Stimulated activated naive CD8-positive, alpha-beta T cell treated with anti-CD3 and anti-CD28 coated beads, Interleukin-15, Interleukin-2, amounts not matched to agents 100 ng/mL and 50 ng/mL, for 24 hours (primary cell): ENCODE measurements at regions not wholly inside any gene's neighbourhood (a gene's known extent, or its start where the extent isn't known, plus 50 kb on each side); places are given as distances from the start of the nearest gene placed in this dataset.

Experiments used
- H3K27ac Mint-ChIP-seq: one replicate; pipeline ENCODE4 v1.8.0; 2021; ENCODE audit warnings: mild to moderate bottlenecking, mixed read lengths
- H3K27me3 Mint-ChIP-seq: one replicate; pipeline ENCODE4 v1.8.0; 2021; ENCODE audit warnings: mixed read lengths
- H3K36me3 Mint-ChIP-seq: one replicate; pipeline ENCODE4 v1.8.0; 2021; ENCODE audit warnings: low read depth, mixed read lengths
- H3K4me1 Mint-ChIP-seq: one replicate; pipeline ENCODE4 v1.8.0; 2021; ENCODE audit warnings: low read depth, mixed read lengths
- H3K4me3 Mint-ChIP-seq: one replicate; pipeline ENCODE4 v1.8.0; 2021; ENCODE audit warnings: mild to moderate bottlenecking, mixed read lengths
- H3K9me3 Mint-ChIP-seq: one replicate; pipeline ENCODE4 v1.8.0; 2021; ENCODE audit warnings: mixed read lengths

GRCh38 chr11:45027312-45027711, 76.6 kb upstream of the TP53I11 start:
- Mint-ChIP-seq H3K4me1 (peaks cover 23% of the 10 kb centered on the region), H3K36me3 (no peaks in the 10 kb centered on the region), H3K4me3 (no peak overlapping the region), H3K27ac (no peak overlapping the region), H3K9me3 (no peaks in the 10 kb centered on the region), H3K27me3 (no peaks in the 10 kb centered on the region)

- H3K36me3 Mint-ChIP-seq = no peaks in the 10 kb centered on the region
- no peaks in the 10 kb centered on the region for H3K9me3 Mint-ChIP-seq
- no peak overlapping the region for H3K4me3 Mint-ChIP-seq
- H3K27ac Mint-ChIP-seq = no peak overlapping the region
- no peaks in the 10 kb centered on the region for H3K27me3 Mint-ChIP-seq
- H3K4me1 Mint-ChIP-seq = peaks cover 26% of the 10 kb centered on the region
Measured at GRCh38 chr11:45028911-45029682, 78.4 kb upstream of the TP53I11 start.

GRCh38 chr11:45030778-45031177, 80.1 kb upstream of the TP53I11 start:
- H3K36me3 Mint-ChIP-seq = no peaks in the 10 kb centered on the region
- no peak overlapping the region for H3K4me3 Mint-ChIP-seq
- H3K27me3 Mint-ChIP-seq = no peaks in the 10 kb centered on the region
- peaks cover 20% of the 10 kb centered on the region for H3K4me1 Mint-ChIP-seq
- no peak overlapping the region for H3K27ac Mint-ChIP-seq
- H3K9me3 Mint-ChIP-seq = no peaks in the 10 kb centered on the region

GRCh38 chr11:45031912-45032519, 81.3 kb upstream of the TP53I11 start:
- Mint-ChIP-seq H3K4me3 (no peak overlapping the region), H3K27ac (no peak overlapping the region), H3K4me1 (peaks cover 15% of the 10 kb centered on the region), H3K36me3 (no peaks in the 10 kb centered on the region), H3K27me3 (no peaks in the 10 kb centered on the region), H3K9me3 (no peaks in the 10 kb centered on the region)

- H3K27me3 Mint-ChIP-seq = no peaks in the 10 kb centered on the region
- peaks cover 4% of the 10 kb centered on the region for H3K4me1 Mint-ChIP-seq
- no peak overlapping the region for H3K27ac Mint-ChIP-seq
- no peaks in the 10 kb centered on the region for H3K36me3 Mint-ChIP-seq
- H3K9me3 Mint-ChIP-seq = peaks cover 8% of the 10 kb centered on the region
- H3K4me3 Mint-ChIP-seq = no peak overlapping the region
Measured at GRCh38 chr11:45035413-45035812, 84.7 kb upstream of the TP53I11 start.

GRCh38 chr11:45036010-45036409, 85.3 kb upstream of the TP53I11 start:
- H3K9me3 Mint-ChIP-seq = peaks cover 8% of the 10 kb centered on the region
- H3K4me1 Mint-ChIP-seq = peaks cover 4% of the 10 kb centered on the region
- H3K27ac Mint-ChIP-seq = no peak overlapping the region
- H3K27me3 Mint-ChIP-seq = no peaks in the 10 kb centered on the region
- H3K36me3 Mint-ChIP-seq = no peaks in the 10 kb centered on the region
- no peak overlapping the region for H3K4me3 Mint-ChIP-seq

- Mint-ChIP-seq H3K4me1 (peaks cover 4% of the 10 kb centered on the region), H3K27me3 (no peaks in the 10 kb centered on the region), H3K27ac (no peak overlapping the region), H3K36me3 (no peaks in the 10 kb centered on the region), H3K4me3 (no peak overlapping the region), H3K9me3 (peaks cover 8% of the 10 kb centered on the region)
Measured at GRCh38 chr11:45036733-45037132, 86.0 kb upstream of the TP53I11 start.

GRCh38 chr11:45037434-45038005, 86.8 kb upstream of the TP53I11 start:
- Mint-ChIP-seq H3K4me3 (no peak overlapping the region), H3K27ac (no peak overlapping the region), H3K27me3 (no peaks in the 10 kb centered on the region), H3K9me3 (peaks cover 8% of the 10 kb centered on the region), H3K4me1 (peaks cover under 1% of the 10 kb centered on the region), H3K36me3 (no peaks in the 10 kb centered on the region)

GRCh38 chr11:45038923-45039322, 88.2 kb upstream of the TP53I11 start:
- Mint-ChIP-seq H3K4me3 (no peak overlapping the region), H3K9me3 (peaks cover 8% of the 10 kb centered on the region), H3K36me3 (no peaks in the 10 kb centered on the region), H3K4me1 (no peaks in the 10 kb centered on the region), H3K27ac (no peak overlapping the region), H3K27me3 (no peaks in the 10 kb centered on the region)

- no peak overlapping the region for H3K4me3 Mint-ChIP-seq
- no peaks in the 10 kb centered on the region for H3K27me3 Mint-ChIP-seq
- peaks cover 8% of the 10 kb centered on the region for H3K9me3 Mint-ChIP-seq
- no peaks in the 10 kb centered on the region for H3K36me3 Mint-ChIP-seq
- H3K4me1 Mint-ChIP-seq = peaks cover 6% of the 10 kb centered on the region
- no peak overlapping the region for H3K27ac Mint-ChIP-seq
Measured at GRCh38 chr11:45041596-45041995, 90.9 kb upstream of the TP53I11 start.

- Mint-ChIP-seq H3K27ac (no peak overlapping the region), H3K9me3 (peaks cover 8% of the 10 kb centered on the region), H3K4me1 (peaks cover 6% of the 10 kb centered on the region), H3K4me3 (no peak overlapping the region), H3K27me3 (no peaks in the 10 kb centered on the region), H3K36me3 (no peaks in the 10 kb centered on the region)
Measured at GRCh38 chr11:45042560-45042959, 91.9 kb upstream of the TP53I11 start.

- H3K4me3 Mint-ChIP-seq = no peak overlapping the region
- no peak overlapping the region for H3K27ac Mint-ChIP-seq
Measured at GRCh38 chr11:45043755-45044475, 93.2 kb upstream of the TP53I11 start.

GRCh38 chr11:45045683-45046471, 95.2 kb upstream of the TP53I11 start:
- Mint-ChIP-seq H3K36me3 (no peaks in the 10 kb centered on the region), H3K27ac (no peak overlapping the region), H3K27me3 (no peaks in the 10 kb centered on the region), H3K4me3 (no peak overlapping the region), H3K9me3 (peaks cover 7% of the 10 kb centered on the region), H3K4me1 (peaks cover 6% of the 10 kb centered on the region)

More at GRCh38 chr11:45043755-45044475, 93.2 kb upstream of the TP53I11 start:
- H3K9me3 Mint-ChIP-seq = no peaks in the 10 kb centered on the region
- peaks cover 6% of the 10 kb centered on the region for H3K4me1 Mint-ChIP-seq
- no peaks in the 10 kb centered on the region for H3K36me3 Mint-ChIP-seq
- no peaks in the 10 kb centered on the region for H3K27me3 Mint-ChIP-seq

GRCh38 chr11:45048313-45048841, 97.7 kb upstream of the TP53I11 start:
- Mint-ChIP-seq H3K9me3 (peaks cover 7% of the 10 kb centered on the region), H3K4me1 (peaks cover 6% of the 10 kb centered on the region), H3K36me3 (no peaks in the 10 kb centered on the region), H3K27ac (peak overlapping the region; percentile 37), H3K4me3 (no peak overlapping the region), H3K27me3 (no peaks in the 10 kb centered on the region)
